IMR-90 (cell line): ENCODE measurements at regions not wholly inside any gene's neighbourhood (a gene's known extent, or its start where the extent isn't known, plus 50 kb on each side); places are given as distances from the start of the nearest gene placed in this dataset.

Source experiments
- ATAC-seq: fragments of 200-7000 bp; cut with Tn5 transposase; 2 replicates; pipeline ENCODE4 v1.9.1; 2020; ENCODE audit warnings: low read depth, mild to moderate bottlenecking, moderate library complexity
- BruUV-seq: library from RNA; stranded (reverse); fragments of 400-500 nt; replicated peaks from 2 replicates; lab custom pipeline; 2021; lab: Mats Ljungman, UMichigan
- CTCF ChIA-PET: fragments of 300-600 bp; formaldehyde crosslinking; extraction: SDS; loops from one replicate; lab custom pipeline; 2021; ENCODE audit warnings: antibody characterized with exemption; lab: Yijun Ruan, JAX
- POLR2A ChIA-PET: fragments of 300-600 bp; sonication (Branson Sonifier 250); formaldehyde crosslinking; loops from one replicate; lab custom pipeline; 2022; ENCODE audit warnings: antibody characterized with exemption; ENCODE audit not compliant: unreplicated experiment; lab: Charles Lee
- DNase-seq: peaks from one replicate; pipeline ENCODE4 v3.0.0; 2013
- H2AFZ ChIP-seq: replicated peaks from 2 replicates; pipeline ENCODE3; 2013; ENCODE audit warnings: low read length, mild to moderate bottlenecking; ENCODE audit not compliant: poor library complexity
- H2AK5ac ChIP-seq: 2 replicates; pipeline ENCODE4 v1.6.1; 2013; ENCODE audit warnings: low read depth, low read length, inconsistent platforms
- H2AK9ac ChIP-seq: replicated peaks from 2 replicates; pipeline ENCODE3; 2013; ENCODE audit warnings: mild to moderate bottlenecking, low read depth, low read length, moderate library complexity; ENCODE audit not compliant: poor library complexity
- H2BK120ac ChIP-seq: 2 replicates; pipeline ENCODE4 v1.6.1; 2013; ENCODE audit warnings: low read depth, low read length, inconsistent platforms
- H2BK15ac ChIP-seq: 3 replicates; pipeline ENCODE4 v1.6.1; 2013; ENCODE audit warnings: low read depth, low read length, inconsistent platforms
- H2BK20ac ChIP-seq: 2 replicates; pipeline ENCODE4 v1.6.1; 2013; ENCODE audit warnings: low read depth, mild to moderate bottlenecking, inconsistent platforms, low read length, moderate library complexity
- H2BK5ac ChIP-seq: 2 replicates; pipeline ENCODE4 v1.6.1; 2013; ENCODE audit warnings: mild to moderate bottlenecking, low read depth, low read length, inconsistent platforms; ENCODE audit not compliant: poor library complexity, severe bottlenecking
- H3K14ac ChIP-seq: replicated peaks from 2 replicates; pipeline ENCODE4 v1.6.1; 2013; ENCODE audit warnings: low read depth, low read length, inconsistent platforms
- H3K18ac ChIP-seq: 2 replicates; pipeline ENCODE4 v1.6.1; 2013; ENCODE audit warnings: low read depth, low read length, control low read depth
- H3K23ac ChIP-seq: 2 replicates; pipeline ENCODE4 v1.6.1; 2013; ENCODE audit warnings: low read depth, low read length, inconsistent platforms
- H3K27ac ChIP-seq: 2 replicates; pipeline ENCODE4 v1.5.1; 2013; ENCODE audit warnings: mild to moderate bottlenecking, control low read depth, low read length; ENCODE audit not compliant: insufficient read depth
- H3K27me3 ChIP-seq: 2 replicates; pipeline ENCODE4 v1.6.1; 2013; ENCODE audit warnings: low read length; ENCODE audit not compliant: control insufficient read depth, insufficient read depth
- H3K36me3 ChIP-seq: 2 replicates; pipeline ENCODE4 v1.6.1; 2013; ENCODE audit warnings: low read length, mixed read lengths; ENCODE audit not compliant: control insufficient read depth, insufficient read depth
- H3K4ac ChIP-seq: 2 replicates; pipeline ENCODE4 v1.6.1; 2013; ENCODE audit warnings: low read depth, low read length, inconsistent platforms
- H3K4me1 ChIP-seq: 2 replicates; pipeline ENCODE4 v1.6.1; 2013; ENCODE audit warnings: low read length, mixed read lengths; ENCODE audit not compliant: control insufficient read depth, insufficient read depth
- H3K4me2 ChIP-seq: 2 replicates; pipeline ENCODE4 v1.6.1; 2013; ENCODE audit warnings: low read depth, mild to moderate bottlenecking, control low read depth, low read length, moderate library complexity
- H3K4me3 ChIP-seq: 2 replicates; pipeline ENCODE4 v1.5.1; 2013; ENCODE audit warnings: low read depth, mild to moderate bottlenecking, control low read depth, low read length, moderate library complexity; ENCODE audit not compliant: insufficient read depth
- H3K56ac ChIP-seq: 2 replicates; pipeline ENCODE4 v1.6.1; 2013; ENCODE audit warnings: low read length, inconsistent platforms; ENCODE audit not compliant: insufficient read depth; ENCODE audit errors: extremely low read depth
- H3K79me1 ChIP-seq, 2 experiments: 2 replicates each; pipeline ENCODE4 v1.6.1; 2013; ENCODE audit warnings: low read length in 2 of 2, inconsistent platforms in 1 of 2, low read depth in 1 of 2
- H3K9ac ChIP-seq: 2 replicates; pipeline ENCODE4 v1.6.1; 2013; ENCODE audit warnings: low read depth, low read length, control low read depth
- H3K9me1 ChIP-seq: 2 replicates; pipeline ENCODE4 v1.6.1; 2013; ENCODE audit warnings: low read length, inconsistent platforms; ENCODE audit not compliant: insufficient read depth
- H3K9me3 ChIP-seq: 2 replicates; pipeline ENCODE4 v1.6.1; 2013; ENCODE audit warnings: low read length; ENCODE audit not compliant: control insufficient read depth, insufficient read depth
- H4K20me1 ChIP-seq: 2 replicates; pipeline ENCODE4 v1.6.1; 2013; ENCODE audit warnings: low read length, inconsistent platforms; ENCODE audit not compliant: insufficient read depth
- H4K5ac ChIP-seq: 2 replicates; pipeline ENCODE4 v1.6.1; 2013; ENCODE audit warnings: mild to moderate bottlenecking, low read depth, low read length, control low read depth
- H4K8ac ChIP-seq, 2 experiments: 2 replicates each; pipeline ENCODE4 v1.6.1; 2013; ENCODE audit warnings: low read depth in 2 of 2, low read length in 2 of 2, control low read depth in 1 of 2, inconsistent platforms in 1 of 2
- H4K91ac ChIP-seq: 2 replicates; pipeline ENCODE4 v1.6.1; 2013; ENCODE audit warnings: low read depth, low read length, inconsistent platforms; ENCODE audit not compliant: insufficient read depth
- ELK1 ChIP-seq: fragments of 150-350 bp; IDR thresholded peaks from 2 replicates; pipeline ENCODE4 v1.6.1; 2016; ENCODE audit warnings: low read depth, mild to moderate bottlenecking, low read length, moderate library complexity, borderline replicate concordance
- RFX5 ChIP-seq: IDR thresholded peaks from 2 replicates; pipeline ENCODE4 v1.8.0; 2012; ENCODE audit warnings: low read depth, mild to moderate bottlenecking, low read length, moderate library complexity
- WGBS, 2 experiments: methylation state at CpG; one replicate each; pipeline versions ENCODE4 v1.1.5 to v1.1.7; 2013; ENCODE audit warnings: missing lambda C conversion rate in 2 of 2; ENCODE audit not compliant: insufficient read length in 1 of 2; ENCODE audit errors: extremely low coverage in 2 of 2; 5-methylcytosine and 5-hydroxymethylcytosine counted together
- dilution Hi-C: fragments of 300-500 bp; cut with HindIII; formaldehyde crosslinking; loops from one replicate; pipeline ENCODE4 v1.14.3; 2018; ENCODE audit warnings: low sequenced_read_pairs; ENCODE audit not compliant: unreplicated experiment
- in situ Hi-C: fragments of 300-500 bp; cut with MboI; formaldehyde crosslinking; loops from 3 replicates; pipeline ENCODE4 v1.14.3; 2019; ENCODE audit warnings: low sequenced_read_pairs, inconsistent platforms, mixed read lengths
- intact Hi-C: fragments of 100-400 bp; cut with micrococcal nuclease; formaldehyde crosslinking; loops from 2 replicates; pipeline ENCODE4 v1.10.0; 2022

- no peak overlapping the region for H4K91ac ChIP-seq
- no TSS peak for BruUV-seq
- no peak overlapping the region for H2BK20ac ChIP-seq
- no peaks in the 10 kb centered on the region for H3K9me1 ChIP-seq
- TF ChIP-seq RFX5, result no peak
- TF ChIP-seq ELK1, result no peak
- in situ Hi-C loops (no loop called here), dilution Hi-C loops (no loop called here), intact Hi-C loops (no loop called here)
- H2BK120ac ChIP-seq, result no peak overlapping the region
- no peak overlapping the region for H3K14ac ChIP-seq
- H3K4me3 ChIP-seq, result no peak overlapping the region
- H4K8ac ChIP-seq, result no peak overlapping the region
- H4K20me1 ChIP-seq, result no peaks in the 10 kb centered on the region
- no peak overlapping the region for H3K4me2 ChIP-seq
- peaks cover 45% of the 10 kb centered on the region for H3K9me3 ChIP-seq
- no peak overlapping the region for H2AK9ac ChIP-seq
- H3K4ac ChIP-seq, result no peak overlapping the region
- ATAC-seq (no peak), DNase-seq (no peak)
- H3K36me3 ChIP-seq, result no peaks in the 10 kb centered on the region
- no peak overlapping the region for H3K23ac ChIP-seq
- no peak overlapping the region for H4K5ac ChIP-seq
- H3K27ac ChIP-seq, result no peak overlapping the region
- no peaks in the 10 kb centered on the region for H3K79me1 ChIP-seq
- no peak overlapping the region for H2AFZ ChIP-seq
- H3K4me1 ChIP-seq, result no peaks in the 10 kb centered on the region
- no peak overlapping the region for H3K9ac ChIP-seq
- WGBS, 2 experiments, result 33% methylated on average over 3 of the region's 26 CpGs; no CpG with 5 or more reads in 1 of the 2 experiments
- H2BK5ac ChIP-seq, result no peak overlapping the region
- no peaks in the 10 kb centered on the region for H3K27me3 ChIP-seq
- H2AK5ac ChIP-seq, result no peak overlapping the region
- no peak overlapping the region for H3K56ac ChIP-seq
- CTCF ChIA-PET, result no interaction called here
- H2BK15ac ChIP-seq, result no peak overlapping the region
- POLR2A ChIA-PET, result no interaction called here
- H3K18ac ChIP-seq, result no peak overlapping the region
Observed at GRCh38 chr6:170080828-170081371, 210.0 kb downstream of the DLL1 start.
